K562 (cell line): ENCODE measurements at regions not wholly inside any gene's neighbourhood (a gene's known extent, or its start where the extent isn't known, plus 50 kb on each side); places are given as distances from the start of the nearest gene placed in this dataset.

ENCODE experiments used
- BRCA1 ChIP-seq, 2 experiments: fragments of 450-650 bp in 1 of 2; sonication (generic) in 1 of 2; formaldehyde crosslinking in 1 of 2; IDR thresholded peaks; 2 replicates each; pipeline versions ENCODE4 v1.5.0 to v1.6.1; 2017 to 2020; ENCODE audit warnings: mild to moderate bottlenecking in 1 of 2, missing genetic modification reagents in 1 of 2
- EZH2 ChIP-seq: IDR thresholded peaks from 2 replicates; pipeline ENCODE4 v1.6.1; 2012; ENCODE audit warnings: low read depth, mild to moderate bottlenecking, inconsistent platforms, low read length, borderline replicate concordance
- FOS ChIP-seq: IDR thresholded peaks from 3 replicates; pipeline ENCODE4 v1.6.1; 2011; ENCODE audit not compliant: insufficient read length; ENCODE audit errors: extremely low read depth
- FOXK2 ChIP-seq, 2 experiments: fragments of 450-650 bp; IDR thresholded peaks in 1 of 2; conservative IDR thresholded peaks in 1 of 2; 2 replicates each; pipeline ENCODE4 v1.6.1; 2016; ENCODE audit warnings: low read depth in 2 of 2, mild to moderate bottlenecking in 1 of 2
- HCFC1 ChIP-seq: IDR thresholded peaks from 2 replicates; pipeline ENCODE4 v1.6.1; 2012; ENCODE audit warnings: low read depth, low read length, improper control_type of control experiment
- JUNB ChIP-seq: fragments of 450-650 bp; formaldehyde crosslinking; conservative IDR thresholded peaks from 2 replicates; pipeline ENCODE4 v1.4.0; 2020; ENCODE audit warnings: mild to moderate bottlenecking
- POLR2A ChIP-seq: fragments of 450-650 bp; conservative IDR thresholded peaks from 2 replicates; pipeline ENCODE4 v1.6.1; 2016
- RHOXF2B ChIP-seq: fragments of 250-450 bp; sonication (Bioruptor Pico); conservative IDR thresholded peaks from 2 replicates; pipeline ENCODE4 v1.5.1; 2021
- SMC3 ChIP-seq: conservative IDR thresholded peaks from 2 replicates; pipeline ENCODE4 v1.6.1; 2011; ENCODE audit warnings: low read depth, low read length, improper control_type of control experiment; ENCODE audit not compliant: insufficient read depth
- SPI1 ChIP-seq: IDR thresholded peaks from 2 replicates; pipeline ENCODE4 v1.6.1; 2011; ENCODE audit warnings: low read depth, low read length, control low read depth, borderline replicate concordance
- TCF3 ChIP-seq: sonication (generic); formaldehyde crosslinking; IDR thresholded peaks from 2 replicates; pipeline ENCODE4 v1.4.0; 2020; ENCODE audit warnings: mild to moderate bottlenecking, missing genetic modification reagents
- ZNF766 ChIP-seq: fragments of 200-800 bp; sonication (Bioruptor generic); conservative IDR thresholded peaks from 2 replicates; pipeline ENCODE4 v1.6.1; 2016; ENCODE audit warnings: missing genetic modification characterization, missing compliant biosample characterization
- TF ChIP-seq, protein P1 (sequence below), 3 experiments: IDR thresholded peaks in 2 of 3; conservative IDR thresholded peaks in 1 of 3; 2 replicates each; pipeline ENCODE4 v1.5.1; 2011 to 2012; ENCODE audit warnings: low read length in 3 of 3, mild to moderate bottlenecking in 3 of 3, control low read depth in 2 of 3, improper control_type of control experiment in 1 of 3, inconsistent platforms in 1 of 3, low read depth in 1 of 3, mixed read lengths in 1 of 3, moderate library complexity in 1 of 3; ENCODE audit not compliant: insufficient read depth in 2 of 3
- TF ChIP-seq, protein P2 (sequence below): fragments of 250-450 bp; sonication (Bioruptor Pico); IDR thresholded peaks from 2 replicates; pipeline ENCODE4 v1.5.1; 2021; ENCODE audit warnings: mild to moderate bottlenecking

DNA sequence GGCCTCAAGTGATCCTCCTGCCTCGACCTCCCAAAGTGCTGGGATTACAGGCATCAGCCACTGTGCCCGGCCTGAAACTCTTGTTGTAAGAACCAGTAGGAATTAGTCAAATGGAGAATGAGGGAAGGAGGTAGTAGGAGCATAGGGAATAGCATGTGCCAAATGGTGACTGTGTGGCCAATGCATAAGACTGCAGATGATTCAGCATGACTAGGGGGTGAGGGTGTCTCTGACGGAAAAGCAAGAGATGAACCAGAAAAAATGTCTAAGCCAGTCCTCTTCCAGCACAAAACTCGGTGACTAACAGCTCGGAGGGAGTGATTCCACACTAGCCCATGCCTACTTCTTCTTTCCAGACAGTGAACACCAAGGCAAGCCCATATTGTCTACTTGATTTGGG is 58.2 kb upstream of the DUSP21 start:
- TF ChIP-seq, protein P1, sequence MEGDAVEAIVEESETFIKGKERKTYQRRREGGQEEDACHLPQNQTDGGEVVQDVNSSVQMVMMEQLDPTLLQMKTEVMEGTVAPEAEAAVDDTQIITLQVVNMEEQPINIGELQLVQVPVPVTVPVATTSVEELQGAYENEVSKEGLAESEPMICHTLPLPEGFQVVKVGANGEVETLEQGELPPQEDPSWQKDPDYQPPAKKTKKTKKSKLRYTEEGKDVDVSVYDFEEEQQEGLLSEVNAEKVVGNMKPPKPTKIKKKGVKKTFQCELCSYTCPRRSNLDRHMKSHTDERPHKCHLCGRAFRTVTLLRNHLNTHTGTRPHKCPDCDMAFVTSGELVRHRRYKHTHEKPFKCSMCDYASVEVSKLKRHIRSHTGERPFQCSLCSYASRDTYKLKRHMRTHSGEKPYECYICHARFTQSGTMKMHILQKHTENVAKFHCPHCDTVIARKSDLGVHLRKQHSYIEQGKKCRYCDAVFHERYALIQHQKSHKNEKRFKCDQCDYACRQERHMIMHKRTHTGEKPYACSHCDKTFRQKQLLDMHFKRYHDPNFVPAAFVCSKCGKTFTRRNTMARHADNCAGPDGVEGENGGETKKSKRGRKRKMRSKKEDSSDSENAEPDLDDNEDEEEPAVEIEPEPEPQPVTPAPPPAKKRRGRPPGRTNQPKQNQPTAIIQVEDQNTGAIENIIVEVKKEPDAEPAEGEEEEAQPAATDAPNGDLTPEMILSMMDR (IDR thresholded peaks at IDR 0.05 in 2 of 3, conservative IDR thresholded peaks at IDR 0.05 in 1 of 3; ENCODE audit: insufficient read depth in 2 of 3, low read depth in 1 of 3, low read length in 3 of 3) = no peak
- TF ChIP-seq POLR2A (no peak), ZNF766 (CRISPR knock-in tag) (no peak), BRCA1 (IDR thresholded peaks at IDR 0.05) (no peak), BRCA1 (CRISPR knock-in tag; IDR thresholded peaks at IDR 0.05) (no peak), FOXK2 (conservative IDR thresholded peaks at IDR 0.05 in 1 of 2, IDR thresholded peaks at IDR 0.05 in 1 of 2; ENCODE audit: low read depth in 2 of 2) (no peak), SPI1 (no peak), FOS (no peak), EZH2 (no peak), RHOXF2B (CRISPR knock-in tag) (no peak), JUNB (CRISPR knock-in tag) (no peak), SMC3 (no peak), HCFC1 (no peak), TCF3 (CRISPR knock-in tag) (no peak)
- TF ChIP-seq, protein P2, sequence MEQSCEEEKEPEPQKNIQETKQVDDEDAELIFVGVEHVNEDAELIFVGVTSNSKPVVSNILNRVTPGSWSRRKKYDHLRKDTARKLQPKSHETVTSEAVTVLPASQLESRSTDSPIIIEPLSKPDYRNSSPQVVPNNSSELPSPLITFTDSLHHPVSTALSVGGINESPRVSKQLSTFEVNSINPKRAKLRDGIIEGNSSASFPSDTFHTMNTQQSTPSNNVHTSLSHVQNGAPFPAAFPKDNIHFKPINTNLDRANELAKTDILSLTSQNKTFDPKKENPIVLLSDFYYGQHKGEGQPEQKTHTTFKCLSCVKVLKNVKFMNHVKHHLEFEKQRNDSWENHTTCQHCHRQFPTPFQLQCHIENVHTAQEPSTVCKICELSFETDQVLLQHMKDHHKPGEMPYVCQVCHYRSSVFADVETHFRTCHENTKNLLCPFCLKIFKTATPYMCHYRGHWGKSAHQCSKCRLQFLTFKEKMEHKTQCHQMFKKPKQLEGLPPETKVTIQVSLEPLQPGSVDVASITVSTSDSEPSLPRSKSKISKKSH (CRISPR knock-in tag) = no peak
